GM06990 (cell line): ENCODE measurements at regions not wholly inside any gene's neighbourhood (a gene's known extent, or its start where the extent isn't known, plus 50 kb on each side); places are given as distances from the start of the nearest gene placed in this dataset.

Experiments
- DNase-seq: peaks from one replicate; pipeline ENCODE4 v3.0.0-alpha.2; 2011; ENCODE audit not compliant: insufficient read length; ENCODE audit errors: extremely low read depth
- H3K27me3 ChIP-seq: replicated peaks from 2 replicates; pipeline ENCODE4 v1.6.0; 2011; ENCODE audit warnings: low read length; ENCODE audit not compliant: control insufficient read depth, insufficient read depth
- H3K36me3 ChIP-seq: 2 replicates; pipeline ENCODE4 v1.5.1; 2011; ENCODE audit warnings: low read length; ENCODE audit not compliant: control insufficient read depth, insufficient read depth
- H3K4me3 ChIP-seq: replicated peaks from 2 replicates; pipeline ENCODE4 v1.5.1; 2011; ENCODE audit warnings: low read depth, mild to moderate bottlenecking, control low read depth, low read length
- TF ChIP-seq, protein P1 (sequence below): IDR thresholded peaks from 2 replicates; pipeline ENCODE4 v1.5.1; 2011; ENCODE audit warnings: low read length, control low read depth, mild to moderate bottlenecking, inconsistent platforms; ENCODE audit not compliant: insufficient read depth, poor library complexity, severe bottlenecking

DNA sequence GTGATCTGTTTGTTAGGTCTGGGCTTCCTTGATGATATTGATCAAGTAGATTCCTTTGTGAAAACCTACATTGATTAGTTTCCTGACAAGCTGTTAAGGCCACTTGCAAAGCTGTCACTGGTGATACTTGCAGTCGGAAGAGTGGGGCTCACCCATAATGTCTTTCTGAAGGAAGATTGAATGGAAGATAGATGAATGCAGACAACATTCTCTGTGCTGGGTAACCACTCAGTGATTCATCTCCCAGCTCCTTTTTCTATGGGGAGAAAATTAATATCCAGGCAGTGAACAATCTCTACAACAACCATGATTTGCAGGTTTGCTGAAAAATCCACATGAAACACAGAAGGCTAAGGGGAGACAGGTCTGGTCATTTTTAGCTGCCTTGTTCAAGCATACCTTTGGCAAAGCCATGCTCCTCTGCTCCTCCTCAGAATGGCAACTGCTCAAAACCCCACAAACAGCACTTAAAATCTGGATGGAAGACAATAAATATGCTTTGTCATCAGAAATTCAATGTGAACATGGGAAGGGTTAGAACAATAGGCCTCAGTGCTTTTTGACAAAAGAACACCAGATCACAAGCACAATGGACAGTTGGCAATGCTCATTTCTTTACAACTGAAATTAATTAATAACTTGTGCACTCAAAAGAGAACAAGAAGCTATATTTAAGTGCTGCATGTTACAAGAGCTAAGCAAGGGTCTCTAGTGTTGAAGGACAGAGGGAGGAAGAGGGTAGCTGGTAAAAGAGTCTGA lies 495.4 kb downstream of the TOX3 start:
- TF ChIP-seq, protein P1, sequence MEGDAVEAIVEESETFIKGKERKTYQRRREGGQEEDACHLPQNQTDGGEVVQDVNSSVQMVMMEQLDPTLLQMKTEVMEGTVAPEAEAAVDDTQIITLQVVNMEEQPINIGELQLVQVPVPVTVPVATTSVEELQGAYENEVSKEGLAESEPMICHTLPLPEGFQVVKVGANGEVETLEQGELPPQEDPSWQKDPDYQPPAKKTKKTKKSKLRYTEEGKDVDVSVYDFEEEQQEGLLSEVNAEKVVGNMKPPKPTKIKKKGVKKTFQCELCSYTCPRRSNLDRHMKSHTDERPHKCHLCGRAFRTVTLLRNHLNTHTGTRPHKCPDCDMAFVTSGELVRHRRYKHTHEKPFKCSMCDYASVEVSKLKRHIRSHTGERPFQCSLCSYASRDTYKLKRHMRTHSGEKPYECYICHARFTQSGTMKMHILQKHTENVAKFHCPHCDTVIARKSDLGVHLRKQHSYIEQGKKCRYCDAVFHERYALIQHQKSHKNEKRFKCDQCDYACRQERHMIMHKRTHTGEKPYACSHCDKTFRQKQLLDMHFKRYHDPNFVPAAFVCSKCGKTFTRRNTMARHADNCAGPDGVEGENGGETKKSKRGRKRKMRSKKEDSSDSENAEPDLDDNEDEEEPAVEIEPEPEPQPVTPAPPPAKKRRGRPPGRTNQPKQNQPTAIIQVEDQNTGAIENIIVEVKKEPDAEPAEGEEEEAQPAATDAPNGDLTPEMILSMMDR: no peak
- Histone ChIP-seq H3K27me3 (no peaks in the 10 kb centered on the region), H3K4me3 (no peak overlapping the region), H3K36me3 (no peaks in the 10 kb centered on the region)
- DNase-seq: no peak

DNA sequence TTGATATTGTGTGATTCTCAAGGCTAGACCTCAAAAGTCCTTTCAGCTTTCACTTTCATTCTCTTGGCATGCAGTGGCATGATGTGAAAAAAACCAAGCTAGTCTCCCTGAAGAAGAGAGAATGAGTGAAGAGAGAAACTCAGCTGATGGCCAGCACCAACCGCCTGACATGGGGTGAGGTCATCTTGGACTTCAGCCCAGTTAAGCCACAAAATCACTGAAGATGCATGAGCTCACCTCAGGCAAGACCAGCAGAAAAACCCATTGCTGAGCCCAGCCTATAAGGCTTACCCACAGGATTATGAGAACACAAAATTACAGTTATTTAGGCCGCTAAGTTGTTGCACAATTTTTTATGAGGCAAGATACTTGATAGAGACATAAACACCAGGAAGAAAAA lies 496.5 kb downstream of the TOX3 start:
- Histone ChIP-seq H3K4me3 (no peak overlapping the region), H3K36me3 (no peaks in the 10 kb centered on the region), H3K27me3 (no peaks in the 10 kb centered on the region)
- TF ChIP-seq, protein P1: no peak
- no peak for DNase-seq

DNA sequence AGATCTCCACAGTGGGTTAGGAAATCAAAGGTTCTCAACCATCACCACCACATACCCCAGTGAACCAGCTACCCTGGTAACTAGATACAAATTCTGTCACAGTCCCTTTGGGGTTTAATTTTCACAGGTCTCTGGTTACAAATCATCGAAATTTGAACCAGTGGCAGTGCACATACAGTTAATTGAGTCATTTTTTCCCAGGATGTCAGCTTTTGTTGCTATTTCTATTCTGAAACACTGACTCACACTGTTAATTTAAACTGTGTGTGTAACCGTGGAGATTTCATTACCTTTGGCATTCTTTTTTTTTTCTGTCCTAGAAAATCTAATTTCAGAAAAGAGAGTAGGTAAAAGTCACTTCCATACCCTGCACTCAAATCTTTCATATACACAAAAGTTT lies 511.5 kb downstream of the TOX3 start:
- H3K36me3 ChIP-seq: no peaks in the 10 kb centered on the region

DNA sequence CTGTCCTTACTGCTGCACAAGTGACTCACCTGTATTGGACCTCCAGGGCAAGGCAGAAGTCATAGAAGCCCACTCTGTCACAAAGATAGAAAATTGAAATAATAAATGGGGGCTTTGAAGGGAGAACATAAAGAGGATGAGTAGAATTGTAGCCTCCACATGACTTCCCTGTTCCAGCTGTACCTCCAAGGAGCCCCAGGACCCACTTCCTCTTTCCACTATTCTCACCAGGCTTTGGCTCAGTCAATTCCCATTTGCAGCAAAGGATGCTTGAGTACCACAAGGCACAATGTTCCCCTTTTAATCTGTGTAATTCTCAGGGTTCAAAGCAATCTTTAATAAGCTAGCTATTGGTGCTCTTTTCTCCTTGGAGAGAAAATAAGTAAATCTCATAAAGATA lies 512.1 kb downstream of the TOX3 start:
- Histone ChIP-seq H3K4me3 (no peak overlapping the region), H3K27me3 (no peaks in the 10 kb centered on the region), H3K36me3 (no peaks in the 10 kb centered on the region)
- no peak for DNase-seq
- TF ChIP-seq, protein P1: no peak

More for the DNA sequence above, 511.5 kb downstream of the TOX3 start:
- DNase-seq: no peak
- Histone ChIP-seq H3K4me3 (no peak overlapping the region), H3K27me3 (no peaks in the 10 kb centered on the region)
- TF ChIP-seq, protein P1: no peak

DNA sequence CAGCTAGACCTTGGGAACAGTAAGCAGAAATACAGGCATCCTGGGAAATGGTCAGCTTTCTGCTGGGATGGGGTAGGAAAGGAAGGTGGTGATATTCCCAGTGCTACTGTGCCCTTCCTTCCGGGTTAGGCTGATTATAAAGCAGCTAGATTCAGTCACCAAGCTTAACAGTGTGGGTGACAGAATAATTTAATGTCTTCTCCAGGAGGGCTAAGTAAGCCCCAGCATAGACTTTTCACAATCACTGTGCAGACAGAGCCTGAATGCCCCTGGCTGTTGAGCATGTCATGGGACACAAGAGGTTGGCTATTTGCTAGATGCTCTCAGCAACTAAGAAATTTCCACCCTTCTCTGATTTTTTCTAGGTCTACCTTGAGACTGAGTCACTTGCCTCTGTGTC lies 513.0 kb downstream of the TOX3 start:
- Histone ChIP-seq H3K36me3 (no peaks in the 10 kb centered on the region), H3K27me3 (no peaks in the 10 kb centered on the region), H3K4me3 (no peak overlapping the region)
- no peak for DNase-seq
- TF ChIP-seq, protein P1: no peak
